ENCODE measurements at regions not wholly inside any gene's neighbourhood (a gene's known extent, or its start where the extent isn't known, plus 50 kb on each side); places are given as distances from the start of the nearest gene placed in this dataset.

GRCh38 chr11:11119917-11120316 is 233.1 kb downstream of the CSNK2A3 start:
- no peak for DNase-seq (ENCODE audit: low read depth, low spot score)
- peaks cover 3% of the 10 kb centered on the region for H3K9me3 Mint-ChIP-seq

GRCh38 chr11:11117730-11118129 is 235.3 kb downstream of the CSNK2A3 start:
- H3K27ac Mint-ChIP-seq (ENCODE audit: unreplicated experiment), result no peak overlapping the region
- no peaks in the 10 kb centered on the region for H3K27me3 Mint-ChIP-seq (ENCODE audit: low read depth)
- TF ChIP-seq CTCF (conservative IDR thresholded peaks at IDR 0.05), result no peak
- no peak for DNase-seq (ENCODE audit: low read depth, low spot score)
- H3K4me3 Mint-ChIP-seq, result no peak overlapping the region
- peaks cover 3% of the 10 kb centered on the region for H3K36me3 Mint-ChIP-seq (ENCODE audit: low read depth)
- no peaks in the 10 kb centered on the region for H3K4me1 Mint-ChIP-seq
- H3K9me3 Mint-ChIP-seq, result peaks cover 5% of the 10 kb centered on the region

More at GRCh38 chr11:11119917-11120316, 233.1 kb downstream of the CSNK2A3 start:
- Mint-ChIP-seq H3K4me1 (no peaks in the 10 kb centered on the region), H3K27me3 (ENCODE audit: low read depth) (no peaks in the 10 kb centered on the region), H3K4me3 (no peak overlapping the region), H3K36me3 (ENCODE audit: low read depth) (peaks cover 3% of the 10 kb centered on the region), H3K27ac (ENCODE audit: unreplicated experiment) (no peak overlapping the region)
- no peak for TF ChIP-seq CTCF (conservative IDR thresholded peaks at IDR 0.05)

- peaks cover 5% of the 10 kb centered on the region for H3K9me3 Mint-ChIP-seq
- DNase-seq (ENCODE audit: low read depth, low spot score), result no peak
- H3K27me3 Mint-ChIP-seq (ENCODE audit: low read depth), result no peaks in the 10 kb centered on the region
- no peak overlapping the region for H3K27ac Mint-ChIP-seq (ENCODE audit: unreplicated experiment)
- TF ChIP-seq CTCF (conservative IDR thresholded peaks at IDR 0.05), result no peak
- H3K36me3 Mint-ChIP-seq (ENCODE audit: low read depth), result peaks cover 3% of the 10 kb centered on the region
- no peak overlapping the region for H3K4me3 Mint-ChIP-seq
- no peaks in the 10 kb centered on the region for H3K4me1 Mint-ChIP-seq
Observed at GRCh38 chr11:11115475-11115874, 237.6 kb downstream of the CSNK2A3 start.

GRCh38 chr11:11113626-11114025 is 239.4 kb downstream of the CSNK2A3 start:
- Mint-ChIP-seq H3K9me3 (peaks cover 5% of the 10 kb centered on the region), H3K27ac (ENCODE audit: unreplicated experiment) (no peak overlapping the region)

GRCh38 chr11:11108026-11108425 is 245.0 kb downstream of the CSNK2A3 start:
- H3K36me3 Mint-ChIP-seq (ENCODE audit: low read depth), result no peaks in the 10 kb centered on the region
- no peak overlapping the region for H3K27ac Mint-ChIP-seq (ENCODE audit: unreplicated experiment)
- H3K9me3 Mint-ChIP-seq, result no peaks in the 10 kb centered on the region
- H3K4me1 Mint-ChIP-seq, result no peaks in the 10 kb centered on the region
- no peak for DNase-seq (ENCODE audit: low read depth, low spot score)
- no peak overlapping the region for H3K4me3 Mint-ChIP-seq
- no peak for TF ChIP-seq CTCF (conservative IDR thresholded peaks at IDR 0.05)
- no peaks in the 10 kb centered on the region for H3K27me3 Mint-ChIP-seq (ENCODE audit: low read depth)

More at GRCh38 chr11:11113626-11114025, 239.4 kb downstream of the CSNK2A3 start:
- no peak overlapping the region for H3K4me3 Mint-ChIP-seq
- H3K27me3 Mint-ChIP-seq (ENCODE audit: low read depth), result no peaks in the 10 kb centered on the region
- H3K4me1 Mint-ChIP-seq, result no peaks in the 10 kb centered on the region
- DNase-seq (ENCODE audit: low read depth, low spot score), result no peak
- no peak for TF ChIP-seq CTCF (conservative IDR thresholded peaks at IDR 0.05)
- H3K36me3 Mint-ChIP-seq (ENCODE audit: low read depth), result peaks cover 3% of the 10 kb centered on the region
